ENCODE measurements at regions not wholly inside any gene's neighbourhood (a gene's known extent, or its start where the extent isn't known, plus 50 kb on each side); places are given as distances from the start of the nearest gene placed in this dataset.
A peak's percentile ranks its signal among the peaks of the same experiment; 100 is the strongest.

- Histone ChIP-seq H3K36me3 (ENCODE audit: insufficient read depth, low read length) (no peaks in the 10 kb centered on the region), H3K4me3 (ENCODE audit: low read length, poor library complexity, severe bottlenecking) (no peak overlapping the region), H3K79me2 (ENCODE audit: insufficient read depth, low read length) (no peaks in the 10 kb centered on the region), H4K20me1 (ENCODE audit: insufficient read depth, low read length, poor library complexity, severe bottlenecking) (no peaks in the 10 kb centered on the region), H3K9me3 (ENCODE audit: insufficient read depth, low read depth, low read length) (no peaks in the 10 kb centered on the region), H3K27me3 (ENCODE audit: insufficient read depth, low read length, poor library complexity, severe bottlenecking) (no peaks in the 10 kb centered on the region), H2AFZ (ENCODE audit: low read length) (no peak overlapping the region), H3F3A (ENCODE audit: low read depth) (no peaks in the 10 kb centered on the region), H3K9me2 (replicated peaks; ENCODE audit: low read depth, low read length) (no peaks in the 10 kb centered on the region), H3K9ac (ENCODE audit: low read depth, low read length, poor library complexity, severe bottlenecking) (no peak overlapping the region), H3K4me2 (ENCODE audit: low read depth, low read length, poor library complexity, severe bottlenecking) (no peak overlapping the region), H3K4me1 (ENCODE audit: insufficient read depth, low read length, poor library complexity, severe bottlenecking) (no peaks in the 10 kb centered on the region)
- TF ChIP-seq EZH2phosphoT487 (IDR thresholded peaks at IDR 0.05; ENCODE audit: borderline replicate concordance): no peak
- TF ChIP-seq, protein P1, sequence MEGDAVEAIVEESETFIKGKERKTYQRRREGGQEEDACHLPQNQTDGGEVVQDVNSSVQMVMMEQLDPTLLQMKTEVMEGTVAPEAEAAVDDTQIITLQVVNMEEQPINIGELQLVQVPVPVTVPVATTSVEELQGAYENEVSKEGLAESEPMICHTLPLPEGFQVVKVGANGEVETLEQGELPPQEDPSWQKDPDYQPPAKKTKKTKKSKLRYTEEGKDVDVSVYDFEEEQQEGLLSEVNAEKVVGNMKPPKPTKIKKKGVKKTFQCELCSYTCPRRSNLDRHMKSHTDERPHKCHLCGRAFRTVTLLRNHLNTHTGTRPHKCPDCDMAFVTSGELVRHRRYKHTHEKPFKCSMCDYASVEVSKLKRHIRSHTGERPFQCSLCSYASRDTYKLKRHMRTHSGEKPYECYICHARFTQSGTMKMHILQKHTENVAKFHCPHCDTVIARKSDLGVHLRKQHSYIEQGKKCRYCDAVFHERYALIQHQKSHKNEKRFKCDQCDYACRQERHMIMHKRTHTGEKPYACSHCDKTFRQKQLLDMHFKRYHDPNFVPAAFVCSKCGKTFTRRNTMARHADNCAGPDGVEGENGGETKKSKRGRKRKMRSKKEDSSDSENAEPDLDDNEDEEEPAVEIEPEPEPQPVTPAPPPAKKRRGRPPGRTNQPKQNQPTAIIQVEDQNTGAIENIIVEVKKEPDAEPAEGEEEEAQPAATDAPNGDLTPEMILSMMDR (conservative IDR thresholded peaks at IDR 0.05; ENCODE audit: low read length): no peak
Observed at GRCh38 chr6:151709329-151709728, 98.2 kb upstream of the ESR1 start.

DNA sequence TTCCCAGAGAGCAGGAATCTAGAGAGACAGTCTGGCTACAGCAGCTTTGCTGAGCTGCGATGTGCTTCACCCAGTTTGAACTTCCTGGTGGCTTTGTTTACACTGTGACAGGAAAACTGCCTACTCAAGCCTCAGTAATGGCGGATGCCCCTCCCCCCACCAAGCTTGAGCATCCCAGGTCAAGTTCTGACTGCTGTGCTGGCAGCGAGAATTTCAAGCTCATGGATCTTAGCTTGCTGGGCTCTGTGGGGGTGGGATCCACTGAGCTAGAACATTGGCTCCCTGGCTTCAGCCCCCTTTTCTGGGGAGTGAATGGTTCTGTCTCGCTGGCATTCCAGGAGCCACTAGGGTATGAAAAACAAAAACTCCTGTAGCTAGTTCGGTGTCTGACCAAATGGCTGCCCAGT lies 91.0 kb upstream of the ESR1 start:
- Histone ChIP-seq H3K4me1 (ENCODE audit: insufficient read depth, low read length, poor library complexity, severe bottlenecking) (peaks cover 10% of the 10 kb centered on the region), H3K9ac (ENCODE audit: low read depth, low read length, poor library complexity, severe bottlenecking) (no peak overlapping the region), H3K9me3 (ENCODE audit: insufficient read depth, low read depth, low read length) (no peaks in the 10 kb centered on the region; the same call in 1 of the 2 replicates), H3K4me3 (ENCODE audit: low read length, poor library complexity, severe bottlenecking) (no peak overlapping the region), H3K4me2 (ENCODE audit: low read depth, low read length, poor library complexity, severe bottlenecking) (peak overlapping the region; percentile 30), H3K36me3 (ENCODE audit: insufficient read depth, low read length) (no peaks in the 10 kb centered on the region), H3K79me2 (ENCODE audit: insufficient read depth, low read length) (no peaks in the 10 kb centered on the region), H3K9me2 (replicated peaks; ENCODE audit: low read depth, low read length) (no peaks in the 10 kb centered on the region), H4K20me1 (ENCODE audit: insufficient read depth, low read length, poor library complexity, severe bottlenecking) (no peaks in the 10 kb centered on the region), H2AFZ (ENCODE audit: low read length) (peak overlapping the region; percentile 76), H3F3A (ENCODE audit: low read depth) (no peaks in the 10 kb centered on the region), H3K27me3 (ENCODE audit: insufficient read depth, low read length, poor library complexity, severe bottlenecking) (no peaks in the 10 kb centered on the region)
- no peak for TF ChIP-seq EZH2phosphoT487 (IDR thresholded peaks at IDR 0.05; ENCODE audit: borderline replicate concordance)
- TF ChIP-seq, protein P1 (conservative IDR thresholded peaks at IDR 0.05; ENCODE audit: low read length): no peak

DNA sequence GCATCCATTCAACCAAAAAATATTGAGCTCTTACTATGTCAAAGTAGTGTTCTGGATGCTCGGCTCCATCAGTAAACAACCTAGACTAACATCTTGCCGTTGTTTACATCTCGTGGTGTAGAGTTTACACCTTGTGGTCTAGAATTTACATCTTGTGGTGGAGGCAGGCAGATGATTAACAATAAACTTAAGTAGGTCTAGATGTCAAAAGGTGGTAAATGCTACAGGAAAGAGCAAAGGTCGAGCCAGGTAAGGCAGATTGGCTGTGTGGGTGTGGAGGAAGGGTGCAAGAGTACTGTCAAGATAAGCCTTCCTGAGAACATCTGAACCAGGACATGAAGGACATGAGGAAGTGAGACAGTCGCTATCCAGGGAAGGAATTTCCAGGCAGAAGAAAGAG lies 88.4 kb upstream of the ESR1 start:
- H3F3A ChIP-seq (ENCODE audit: low read depth): no peaks in the 10 kb centered on the region
- H3K4me2 ChIP-seq (ENCODE audit: low read depth, low read length, poor library complexity, severe bottlenecking): no peak overlapping the region
- H3K4me1 ChIP-seq (ENCODE audit: insufficient read depth, low read length, poor library complexity, severe bottlenecking): peaks cover 27% of the 10 kb centered on the region
- H3K9me2 ChIP-seq (replicated peaks; ENCODE audit: low read depth, low read length): no peaks in the 10 kb centered on the region
- no peak overlapping the region for H3K4me3 ChIP-seq (ENCODE audit: low read length, poor library complexity, severe bottlenecking)
- H4K20me1 ChIP-seq (ENCODE audit: insufficient read depth, low read length, poor library complexity, severe bottlenecking): no peaks in the 10 kb centered on the region
- no peak overlapping the region for H3K9ac ChIP-seq (ENCODE audit: low read depth, low read length, poor library complexity, severe bottlenecking)
- no peaks in the 10 kb centered on the region for H3K79me2 ChIP-seq (ENCODE audit: insufficient read depth, low read length)
- no peak overlapping the region for H2AFZ ChIP-seq (ENCODE audit: low read length)
- H3K9me3 ChIP-seq (ENCODE audit: insufficient read depth, low read depth, low read length): no peaks in the 10 kb centered on the region; the same call in 1 of the 2 replicates
- H3K36me3 ChIP-seq (ENCODE audit: insufficient read depth, low read length): no peaks in the 10 kb centered on the region
- H3K27me3 ChIP-seq (ENCODE audit: insufficient read depth, low read length, poor library complexity, severe bottlenecking): no peaks in the 10 kb centered on the region
- TF ChIP-seq, protein P1 (conservative IDR thresholded peaks at IDR 0.05; ENCODE audit: low read length): no peak

All from Loucy (cell line).